Hepatocyte (in vitro differentiated cells): ENCODE measurements at regions not wholly inside any gene's neighbourhood (a gene's known extent, or its start where the extent isn't known, plus 50 kb on each side); places are given as distances from the start of the nearest gene placed in this dataset.
"Not testable (repeated sequence)": the region's sequence is repeated elsewhere in the genome, so short reads cannot be mapped to it uniquely, and the experiment has no call there.

ENCODE experiments used
- CTCF ChIP-seq: fragments of 200-600 bp; sonication (generic); IDR thresholded peaks from 2 replicates; pipeline ENCODE4 v1.5.1; 2016; ENCODE audit warnings: antibody characterized with exemption, mild to moderate bottlenecking; ENCODE audit not compliant: poor library complexity
- EZH2 ChIP-seq: fragments of 200-600 bp; sonication (generic); IDR thresholded peaks from 2 replicates; pipeline ENCODE4 v1.6.1; 2016; ENCODE audit warnings: antibody characterized with exemption, mild to moderate bottlenecking, borderline replicate concordance

- not testable (repeated sequence) for TF ChIP-seq CTCF, EZH2
Observed at GRCh38 chr16:34097326-34097725, 637.9 kb downstream of the TP53TG3F start.
